CD8-positive, alpha-beta memory T cell (primary cell): ENCODE measurements at regions not wholly inside any gene's neighbourhood (a gene's known extent, or its start where the extent isn't known, plus 50 kb on each side); places are given as distances from the start of the nearest gene placed in this dataset.
A peak's percentile ranks its signal among the peaks of the same experiment; 100 is the strongest.

Experiments
- CTCF ChIA-PET: fragments of 350-600 bp; sonication (Branson Sonifier 250); formaldehyde crosslinking; loops from one replicate; lab custom pipeline; 2021; ENCODE audit warnings: antibody characterized with exemption; lab: Charles Lee
- POLR2A ChIA-PET: fragments of 350-600 bp; sonication (Branson Sonifier 250); formaldehyde crosslinking; loops from one replicate; lab custom pipeline; 2021; ENCODE audit warnings: antibody characterized with exemption; lab: Charles Lee
- DNase-seq, 5 donors: peaks; one replicate each; pipeline versions ENCODE4 v3.0.0 to v3.0.0-alpha.2; 2020 to 2022; ENCODE audit warnings: mixed read lengths in 1 of 5
- H3K27ac ChIP-seq: one replicate; pipeline ENCODE4 v1.7.0; 2013; ENCODE audit warnings: low read depth, mild to moderate bottlenecking, low read length, moderate library complexity
- H3K27me3 ChIP-seq: 2 replicates; pipeline ENCODE4 v1.7.0; 2013; ENCODE audit warnings: low read length, mild to moderate bottlenecking; ENCODE audit not compliant: insufficient read depth, poor library complexity, severe bottlenecking
- H3K36me3 ChIP-seq: 2 replicates; pipeline ENCODE4 v1.7.0; 2013; ENCODE audit warnings: mild to moderate bottlenecking, low read length, moderate library complexity; ENCODE audit not compliant: insufficient read depth
- H3K4me1 ChIP-seq: 2 replicates; pipeline ENCODE4 v1.7.0; 2013; ENCODE audit warnings: mild to moderate bottlenecking, low read length, moderate library complexity; ENCODE audit not compliant: insufficient read depth
- H3K4me3 ChIP-seq: 2 replicates; pipeline ENCODE4 v1.7.0; 2013; ENCODE audit warnings: mild to moderate bottlenecking, low read length
- H3K9me3 ChIP-seq: 2 replicates; pipeline ENCODE4 v1.7.0; 2013; ENCODE audit warnings: mild to moderate bottlenecking, low read length
- H3K27ac Mint-ChIP-seq, 8 donors: one replicate each; pipeline ENCODE4 v1.8.0; 2020 to 2021; ENCODE audit warnings: mixed read lengths in 8 of 8, mild to moderate bottlenecking in 6 of 8, inconsistent platforms in 3 of 8, moderate library complexity in 3 of 8
- H3K27me3 Mint-ChIP-seq, 2 donors: one replicate each; pipeline ENCODE4 v1.8.0; 2020 to 2021; ENCODE audit warnings: mixed read lengths in 2 of 2, mild to moderate bottlenecking in 1 of 2, moderate library complexity in 1 of 2
- H3K36me3 Mint-ChIP-seq, 3 donors: one replicate each; pipeline ENCODE4 v1.8.0; 2020 to 2021; ENCODE audit warnings: mixed read lengths in 3 of 3, inconsistent platforms in 1 of 3, mild to moderate bottlenecking in 1 of 3
- H3K4me1 Mint-ChIP-seq, 3 donors: one replicate each; pipeline ENCODE4 v1.8.0; 2020 to 2021; ENCODE audit warnings: mixed read lengths in 3 of 3, inconsistent platforms in 1 of 3, mild to moderate bottlenecking in 1 of 3
- H3K4me3 Mint-ChIP-seq, 7 donors: one replicate each; pipeline ENCODE4 v1.8.0; 2020 to 2021; ENCODE audit warnings: mixed read lengths in 7 of 7, mild to moderate bottlenecking in 6 of 7, moderate library complexity in 4 of 7, inconsistent platforms in 2 of 7
- H3K9me3 Mint-ChIP-seq, 5 donors: one replicate each; pipeline ENCODE4 v1.8.0; 2020 to 2022; ENCODE audit warnings: mixed read lengths in 5 of 5, mild to moderate bottlenecking in 3 of 5, moderate library complexity in 2 of 5, inconsistent platforms in 1 of 5

DNA sequence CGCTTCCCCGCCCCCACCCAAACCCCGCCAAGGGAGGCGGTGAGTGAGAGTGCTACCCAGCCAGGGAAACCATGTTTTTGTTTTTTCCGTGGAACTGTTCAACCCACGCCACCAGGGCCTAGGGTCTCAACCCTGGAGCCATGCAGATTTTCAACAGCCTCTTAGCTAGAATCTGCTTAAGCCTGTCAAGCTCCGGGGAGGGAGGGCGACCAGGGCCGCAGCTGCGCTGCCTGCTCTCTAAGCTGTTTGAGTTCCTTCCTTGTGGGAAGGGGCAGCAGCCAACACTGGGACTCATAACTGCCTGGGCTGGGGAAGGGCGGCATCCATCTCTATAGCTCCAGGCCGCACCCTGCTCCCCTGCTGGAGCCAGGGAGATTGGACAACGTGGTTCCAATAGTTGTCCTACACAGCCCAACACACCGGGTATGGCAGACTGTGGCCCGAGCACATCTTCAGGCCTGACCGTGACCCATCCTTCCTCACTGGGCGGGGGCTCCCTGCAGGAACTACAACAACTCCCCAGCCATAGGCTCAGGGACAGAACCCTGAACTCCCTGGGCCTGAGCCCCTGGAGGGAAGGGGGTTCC is 1065.7 kb upstream of the MANEA start:
- peaks cover 0 to 7% (median 4%) of the 10 kb centered on the region in 5 donors for H3K9me3 Mint-ChIP-seq
- CTCF ChIA-PET: no interaction called here
- Histone ChIP-seq H3K9me3 (no peaks in the 10 kb centered on the region), H3K4me1 (no peaks in the 10 kb centered on the region), H3K27me3 (no peaks in the 10 kb centered on the region), H3K36me3 (no peaks in the 10 kb centered on the region), H3K27ac (no peak overlapping the region), H3K4me3 (no peak overlapping the region)
- peak in 1 of 5 donors; percentile 42 for DNase-seq
- H3K36me3 Mint-ChIP-seq: no peaks in the 10 kb centered on the region
- H3K4me1 Mint-ChIP-seq: no peaks in the 10 kb centered on the region
- H3K27me3 Mint-ChIP-seq: peaks cover 0 to 1% of the 10 kb centered on the region in 2 donors
- no peak overlapping the region for H3K27ac Mint-ChIP-seq
- POLR2A ChIA-PET: no interaction called here
- no peak overlapping the region for H3K4me3 Mint-ChIP-seq

DNA sequence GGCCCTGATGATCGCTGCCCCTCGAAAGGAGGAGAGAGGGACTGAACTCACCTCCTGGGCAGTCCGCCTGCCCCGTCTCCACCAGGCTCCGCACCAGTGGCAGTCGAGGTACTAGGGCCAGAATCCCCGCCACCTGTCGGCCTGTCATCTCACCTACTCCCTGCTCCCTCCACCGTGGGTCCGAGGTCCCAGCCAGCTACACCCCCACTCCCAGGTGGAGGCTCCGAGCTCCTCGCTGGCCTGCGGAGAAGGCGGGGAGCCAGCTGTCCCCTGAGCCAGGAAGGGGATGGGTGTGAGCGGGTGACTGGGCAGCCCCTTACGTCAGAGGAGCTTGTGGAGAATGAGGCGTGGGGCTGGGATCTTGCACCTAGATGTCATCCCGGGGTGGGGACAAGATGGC is 1066.5 kb upstream of the MANEA start:
- POLR2A ChIA-PET: no interaction called here
- no peaks in the 10 kb centered on the region for H3K36me3 ChIP-seq
- H3K4me3 Mint-ChIP-seq: no peak overlapping the region
- CTCF ChIA-PET: no interaction called here
- no peak overlapping the region for H3K27ac Mint-ChIP-seq
- peaks cover 0 to 1% of the 10 kb centered on the region in 2 donors for H3K27me3 Mint-ChIP-seq
- no peaks in the 10 kb centered on the region for H3K4me1 ChIP-seq
- no peaks in the 10 kb centered on the region for H3K27me3 ChIP-seq
- no peak overlapping the region for H3K27ac ChIP-seq
- H3K36me3 Mint-ChIP-seq: no peaks in the 10 kb centered on the region
- H3K9me3 Mint-ChIP-seq: peaks cover 0 to 8% (median 2%) of the 10 kb centered on the region in 5 donors
- DNase-seq: peak in 1 of 5 donors; percentile 39
- H3K4me1 Mint-ChIP-seq: no peaks in the 10 kb centered on the region
- no peaks in the 10 kb centered on the region for H3K9me3 ChIP-seq
- no peak overlapping the region for H3K4me3 ChIP-seq

DNA sequence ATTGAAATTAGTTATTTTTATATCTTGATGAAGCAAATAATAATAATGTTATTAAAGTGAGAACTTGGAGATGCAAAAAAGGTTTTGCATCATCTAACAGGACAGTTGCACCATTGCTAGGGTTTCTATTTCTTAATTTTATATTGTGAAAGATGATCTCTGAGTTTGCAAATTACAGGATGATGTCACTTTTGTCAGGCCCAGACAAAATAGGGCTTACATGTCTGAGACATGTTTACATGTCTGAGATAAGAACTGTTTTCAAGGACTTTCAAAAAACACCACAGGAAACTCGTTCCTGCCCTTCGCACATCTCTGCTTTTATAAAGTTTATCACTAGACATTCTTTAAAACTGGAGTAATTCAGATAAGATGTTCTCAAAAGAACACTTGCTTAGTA is 1075.8 kb upstream of the MANEA start:
- H3K36me3 ChIP-seq: no peaks in the 10 kb centered on the region
- ChIA-PET CTCF (no interaction called here), POLR2A (no interaction called here)
- Mint-ChIP-seq H3K27ac (no peak overlapping the region), H3K27me3 (no peaks in the 10 kb centered on the region), H3K4me3 (no peak overlapping the region), H3K4me1 (no peaks in the 10 kb centered on the region), H3K36me3 (no peaks in the 10 kb centered on the region), H3K9me3 (peaks cover 0 to 24% (median 2%) of the 10 kb centered on the region in 5 donors)
- no peak overlapping the region for H3K4me3 ChIP-seq
- no peaks in the 10 kb centered on the region for H3K4me1 ChIP-seq
- no peaks in the 10 kb centered on the region for H3K27me3 ChIP-seq
- no peak for DNase-seq
- no peaks in the 10 kb centered on the region for H3K9me3 ChIP-seq
- no peak overlapping the region for H3K27ac ChIP-seq

DNA sequence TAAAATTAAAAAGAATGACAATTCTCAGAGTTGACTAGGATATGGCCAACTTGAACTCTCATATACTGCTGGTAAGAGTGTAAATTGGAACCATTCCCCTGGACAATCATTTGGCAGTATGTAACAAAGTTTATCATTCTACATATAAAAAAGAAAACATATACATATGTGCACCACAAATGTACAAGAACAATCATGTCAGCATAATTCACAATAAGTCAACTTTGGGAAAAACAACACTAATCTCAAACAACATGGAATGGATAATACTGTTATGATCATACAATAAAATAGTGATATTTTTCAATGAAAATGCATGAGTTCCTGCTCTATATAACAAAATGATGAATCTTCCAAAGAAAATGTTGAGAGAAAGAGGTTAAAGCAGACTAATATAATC is 1078.7 kb upstream of the EPHA7 start:
- Mint-ChIP-seq H3K4me1 (no peaks in the 10 kb centered on the region), H3K9me3 (peaks cover 0 to 26% (median 2%) of the 10 kb centered on the region in 5 donors), H3K4me3 (no peak overlapping the region), H3K27me3 (no peaks in the 10 kb centered on the region), H3K27ac (no peak overlapping the region), H3K36me3 (no peaks in the 10 kb centered on the region)
- Histone ChIP-seq H3K36me3 (no peaks in the 10 kb centered on the region), H3K4me3 (no peak overlapping the region), H3K9me3 (no peaks in the 10 kb centered on the region), H3K27ac (no peak overlapping the region), H3K4me1 (no peaks in the 10 kb centered on the region), H3K27me3 (no peaks in the 10 kb centered on the region)
- POLR2A ChIA-PET: no interaction called here
- CTCF ChIA-PET: no interaction called here
- DNase-seq: no peak

DNA sequence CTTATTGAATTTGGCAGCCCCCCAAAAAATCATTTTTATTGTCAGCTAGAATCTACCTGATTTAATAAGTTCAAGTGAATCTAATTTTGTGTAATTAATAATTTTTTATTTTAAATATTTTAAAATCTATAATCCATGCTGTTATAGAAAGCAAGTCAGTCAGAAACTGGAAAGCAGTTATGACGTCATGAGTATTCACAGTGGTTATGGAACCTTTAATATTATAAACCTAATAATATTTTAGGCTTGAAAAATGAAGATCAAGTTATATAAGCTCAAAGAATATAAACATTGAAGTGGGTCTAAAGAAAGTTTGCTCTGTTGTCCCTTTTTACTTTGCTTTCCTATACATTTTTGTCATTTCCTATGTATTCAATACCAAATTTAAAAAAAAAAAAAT is 1075.1 kb upstream of the EPHA7 start:
- Histone ChIP-seq H3K36me3 (no peaks in the 10 kb centered on the region), H3K9me3 (no peaks in the 10 kb centered on the region), H3K27me3 (no peaks in the 10 kb centered on the region), H3K27ac (no peak overlapping the region), H3K4me1 (no peaks in the 10 kb centered on the region), H3K4me3 (no peak overlapping the region)
- no peaks in the 10 kb centered on the region for H3K27me3 Mint-ChIP-seq
- H3K36me3 Mint-ChIP-seq: no peaks in the 10 kb centered on the region
- H3K4me3 Mint-ChIP-seq: no peak overlapping the region
- no peak overlapping the region for H3K27ac Mint-ChIP-seq
- CTCF ChIA-PET: no interaction called here
- no peaks in the 10 kb centered on the region for H3K4me1 Mint-ChIP-seq
- POLR2A ChIA-PET: no interaction called here
- peaks cover 0 to 23% (median 0%) of the 10 kb centered on the region in 5 donors for H3K9me3 Mint-ChIP-seq
- DNase-seq: no peak

DNA sequence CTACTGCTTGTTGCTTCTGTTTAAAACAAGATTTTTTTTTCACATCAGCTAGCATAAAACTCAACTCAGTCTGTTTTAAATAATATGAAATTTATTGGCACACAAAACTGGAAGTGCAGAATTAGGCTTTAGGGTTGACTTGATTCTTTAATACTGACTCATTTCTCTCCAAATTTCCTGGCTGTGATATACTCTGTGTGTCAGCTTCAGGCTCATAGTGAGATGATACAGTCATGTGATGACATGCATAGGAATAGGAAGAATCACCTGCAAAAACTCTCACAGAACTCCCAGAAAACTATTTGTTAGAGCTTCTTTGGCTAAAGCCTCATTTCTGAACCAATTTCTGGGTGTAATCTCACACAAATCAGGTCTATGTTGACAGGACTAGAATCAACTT is 1068.0 kb upstream of the EPHA7 start:
- no peak overlapping the region for H3K4me3 ChIP-seq
- no peaks in the 10 kb centered on the region for H3K36me3 ChIP-seq
- no peaks in the 10 kb centered on the region for H3K27me3 ChIP-seq
- Mint-ChIP-seq H3K27me3 (no peaks in the 10 kb centered on the region), H3K36me3 (no peaks in the 10 kb centered on the region), H3K4me3 (no peak overlapping the region), H3K9me3 (peaks cover 0 to 13% (median 2%) of the 10 kb centered on the region in 5 donors), H3K27ac (no peak overlapping the region), H3K4me1 (no peaks in the 10 kb centered on the region)
- DNase-seq: no peak
- no peaks in the 10 kb centered on the region for H3K9me3 ChIP-seq
- CTCF ChIA-PET: no interaction called here
- H3K4me1 ChIP-seq: no peaks in the 10 kb centered on the region
- H3K27ac ChIP-seq: no peak overlapping the region
- POLR2A ChIA-PET: no interaction called here

DNA sequence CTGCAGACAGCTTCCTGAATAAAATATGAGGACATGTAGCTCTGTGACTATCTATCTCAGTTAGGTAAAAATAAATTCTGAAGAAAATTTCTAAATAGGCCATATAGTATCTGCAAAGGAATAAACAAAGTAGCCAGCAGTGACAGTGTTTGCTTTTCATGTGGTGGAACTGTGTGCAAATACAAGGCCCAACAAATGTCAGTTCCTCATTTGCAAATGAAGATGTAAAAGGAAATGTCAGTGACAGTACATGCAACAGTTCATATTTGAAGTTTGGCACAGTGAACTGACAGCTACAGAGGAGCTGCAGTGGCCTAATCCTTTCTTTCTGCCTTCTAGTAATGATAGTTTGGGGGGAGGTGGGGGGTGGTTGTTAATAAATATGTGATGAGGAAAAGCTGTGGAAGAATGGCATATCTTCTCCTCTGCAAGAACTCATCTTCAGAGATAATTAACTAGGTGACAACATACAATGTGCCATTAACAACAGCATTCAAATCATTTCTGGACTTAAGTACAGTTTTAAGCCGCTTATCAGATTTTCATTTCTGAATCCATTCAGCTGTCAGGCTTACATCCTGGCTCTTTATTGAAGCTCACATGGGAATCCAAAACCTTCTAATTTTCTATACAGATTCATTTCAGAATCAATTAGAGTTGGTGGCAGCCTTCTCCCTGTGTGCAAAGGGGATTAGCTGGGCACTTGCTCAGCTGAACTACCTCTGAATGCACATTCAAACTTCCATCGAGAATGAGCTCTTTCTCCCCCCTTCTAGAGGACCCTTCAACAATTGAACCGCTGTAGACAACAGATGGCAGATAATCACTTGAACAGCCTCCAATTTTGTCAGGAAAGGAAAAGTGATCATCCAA is 1059.0 kb upstream of the EPHA7 start:
- no peaks in the 10 kb centered on the region for H3K4me1 Mint-ChIP-seq
- no peaks in the 10 kb centered on the region for H3K4me1 ChIP-seq
- H3K27me3 ChIP-seq: no peaks in the 10 kb centered on the region
- H3K36me3 Mint-ChIP-seq: no peaks in the 10 kb centered on the region
- CTCF ChIA-PET: no interaction called here
- H3K4me3 Mint-ChIP-seq: no peak overlapping the region
- POLR2A ChIA-PET: no interaction called here
- no peaks in the 10 kb centered on the region for H3K36me3 ChIP-seq
- no peaks in the 10 kb centered on the region for H3K27me3 Mint-ChIP-seq
- peaks cover 0 to 16% (median 8%) of the 10 kb centered on the region in 5 donors for H3K9me3 Mint-ChIP-seq
- no peak for DNase-seq
- no peak overlapping the region for H3K27ac ChIP-seq
- H3K27ac Mint-ChIP-seq: no peak overlapping the region
- no peaks in the 10 kb centered on the region for H3K9me3 ChIP-seq
- H3K4me3 ChIP-seq: no peak overlapping the region

DNA sequence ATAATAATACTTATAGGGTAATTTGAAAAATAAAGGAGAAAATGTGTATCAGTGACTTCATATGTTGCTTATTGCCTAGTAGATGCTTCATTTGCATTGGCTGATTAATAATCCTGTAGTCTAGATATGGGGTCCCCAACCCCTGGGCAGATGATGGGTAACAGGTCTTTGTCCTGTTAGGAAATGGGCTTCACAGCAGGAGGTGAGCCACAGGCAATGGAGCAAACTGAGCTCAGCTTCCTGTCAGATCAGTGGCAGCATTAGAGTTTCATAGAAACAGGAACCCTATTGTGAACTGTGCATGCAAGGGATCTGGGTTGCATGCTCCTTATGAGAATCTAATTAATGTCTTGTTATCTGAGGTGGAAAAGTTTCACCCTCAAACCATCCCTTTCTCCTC is 1049.5 kb upstream of the EPHA7 start:
- DNase-seq: no peak

More for the DNA sequence above, 1049.5 kb upstream of the EPHA7 start:
- ChIA-PET POLR2A (no interaction called here), CTCF (no interaction called here)
- no peak overlapping the region for H3K27ac ChIP-seq
- no peaks in the 10 kb centered on the region for H3K36me3 Mint-ChIP-seq
- H3K4me3 Mint-ChIP-seq: no peak overlapping the region
- H3K36me3 ChIP-seq: no peaks in the 10 kb centered on the region
- no peaks in the 10 kb centered on the region for H3K27me3 ChIP-seq
- H3K4me1 ChIP-seq: no peaks in the 10 kb centered on the region
- H3K4me3 ChIP-seq: no peak overlapping the region
- H3K9me3 ChIP-seq: no peaks in the 10 kb centered on the region
- H3K4me1 Mint-ChIP-seq: no peaks in the 10 kb centered on the region
- H3K27ac Mint-ChIP-seq: no peak overlapping the region
- peaks cover 0 to 13% (median 2%) of the 10 kb centered on the region in 5 donors for H3K9me3 Mint-ChIP-seq
- H3K27me3 Mint-ChIP-seq: no peaks in the 10 kb centered on the region
